ENCODE measurements at regions not wholly inside any gene's neighbourhood (a gene's known extent, or its start where the extent isn't known, plus 50 kb on each side); places are given as distances from the start of the nearest gene placed in this dataset.

DNA sequence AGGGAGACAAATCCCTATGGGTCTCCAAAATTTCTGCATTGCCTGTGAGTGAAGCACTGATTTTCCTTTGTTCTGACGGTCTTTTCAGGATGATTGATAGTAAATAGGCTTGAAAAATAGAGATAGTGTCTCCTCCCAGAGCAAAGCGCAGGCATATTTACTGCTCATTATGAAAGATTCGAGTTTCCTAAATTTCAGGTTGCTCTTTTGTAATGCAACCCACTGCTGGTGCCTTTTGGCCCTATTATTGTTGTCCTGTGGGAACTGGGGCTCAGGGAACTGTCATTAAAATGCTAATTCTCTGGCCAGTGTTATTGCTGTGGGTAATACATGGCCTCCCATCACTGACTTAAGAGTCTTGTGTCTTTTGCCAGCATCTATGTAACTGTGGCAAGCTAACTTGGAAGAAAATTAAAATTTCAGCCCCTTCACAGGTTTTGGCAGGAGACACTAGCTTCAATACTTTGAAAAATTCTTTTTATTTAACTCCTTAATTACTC lies 754.1 kb upstream of the MAP3K7 start:
- intact Hi-C loops (cut with micrococcal nuclease): no loop called here
- no peaks in the 10 kb centered on the region for H3K9me3 ChIP-seq (replicated peaks in 1 of 2; ENCODE audit: control insufficient read depth in 1 of 2, insufficient read depth in 1 of 2, low read length in 2 of 2)
- no peak overlapping the region for H3K9ac ChIP-seq (ENCODE audit: insufficient read depth, low read length, poor library complexity, severe bottlenecking)
- 80% methylated on average over 2 of the region's 3 CpGs for WGBS (ENCODE audit: insufficient coverage)
- no peaks in the 10 kb centered on the region for H4K20me1 ChIP-seq (ENCODE audit: insufficient read depth, low read length)
- H3K4me3 ChIP-seq (replicated peaks in 1 of 3; ENCODE audit: low read depth in 2 of 3, low read length in 3 of 3): no peak overlapping the region
- H3K27me3 ChIP-seq (ENCODE audit: control insufficient read depth in 2 of 2, insufficient read depth in 2 of 2, low read length in 2 of 2): no peaks in the 10 kb centered on the region
- Mint-ChIP-seq H3K36me3 (no peaks in the 10 kb centered on the region), H3K4me3 (no peak overlapping the region), H3K27me3 (ENCODE audit: low read depth in 3 of 3) (no peaks in the 10 kb centered on the region), H3K9me3 (peaks cover 0 to 3% (median 0%) of the 10 kb centered on the region in 7 donors), H3K4me1 (no peaks in the 10 kb centered on the region), H3K27ac (no peak overlapping the region)
- no peak overlapping the region for H2AFZ ChIP-seq (ENCODE audit: insufficient read depth, low read depth, low read length, poor library complexity, severe bottlenecking)
- TF ChIP-seq, protein P1, sequence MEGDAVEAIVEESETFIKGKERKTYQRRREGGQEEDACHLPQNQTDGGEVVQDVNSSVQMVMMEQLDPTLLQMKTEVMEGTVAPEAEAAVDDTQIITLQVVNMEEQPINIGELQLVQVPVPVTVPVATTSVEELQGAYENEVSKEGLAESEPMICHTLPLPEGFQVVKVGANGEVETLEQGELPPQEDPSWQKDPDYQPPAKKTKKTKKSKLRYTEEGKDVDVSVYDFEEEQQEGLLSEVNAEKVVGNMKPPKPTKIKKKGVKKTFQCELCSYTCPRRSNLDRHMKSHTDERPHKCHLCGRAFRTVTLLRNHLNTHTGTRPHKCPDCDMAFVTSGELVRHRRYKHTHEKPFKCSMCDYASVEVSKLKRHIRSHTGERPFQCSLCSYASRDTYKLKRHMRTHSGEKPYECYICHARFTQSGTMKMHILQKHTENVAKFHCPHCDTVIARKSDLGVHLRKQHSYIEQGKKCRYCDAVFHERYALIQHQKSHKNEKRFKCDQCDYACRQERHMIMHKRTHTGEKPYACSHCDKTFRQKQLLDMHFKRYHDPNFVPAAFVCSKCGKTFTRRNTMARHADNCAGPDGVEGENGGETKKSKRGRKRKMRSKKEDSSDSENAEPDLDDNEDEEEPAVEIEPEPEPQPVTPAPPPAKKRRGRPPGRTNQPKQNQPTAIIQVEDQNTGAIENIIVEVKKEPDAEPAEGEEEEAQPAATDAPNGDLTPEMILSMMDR (IDR thresholded peaks at IDR 0.05): no peak
- no peaks in the 10 kb centered on the region for H3K79me2 ChIP-seq (ENCODE audit: insufficient read depth, low read length)
- no peaks in the 10 kb centered on the region for H3K36me3 ChIP-seq (replicated peaks in 1 of 2; ENCODE audit: control insufficient read depth in 1 of 2, insufficient read depth in 2 of 2, low read length in 2 of 2)
- DNase-seq: no peak
- H3K4me1 ChIP-seq (ENCODE audit: control insufficient read depth in 1 of 2, insufficient read depth in 2 of 2, low read length in 2 of 2): no peaks in the 10 kb centered on the region
- H3K27ac ChIP-seq (ENCODE audit: low read depth in 1 of 2, low read length in 2 of 2): no peak overlapping the region
- no peak overlapping the region for H3K4me2 ChIP-seq (replicated peaks; ENCODE audit: extremely low read depth, low read length, poor library complexity, severe bottlenecking)

GRCh38 chr6:91337967-91338366 lies 751.1 kb upstream of the MAP3K7 start:
- no CpG with 5 or more reads among the region's 4 CpGs for WGBS (ENCODE audit: insufficient coverage)

More at GRCh38 chr6:91337967-91338366, 751.1 kb upstream of the MAP3K7 start:
- Histone ChIP-seq H3K4me3 (replicated peaks in 1 of 3; ENCODE audit: low read depth in 2 of 3, low read length in 3 of 3) (no peak overlapping the region), H3K9ac (ENCODE audit: insufficient read depth, low read length, poor library complexity, severe bottlenecking) (no peak overlapping the region), H3K79me2 (ENCODE audit: insufficient read depth, low read length) (no peaks in the 10 kb centered on the region), H3K4me2 (replicated peaks; ENCODE audit: extremely low read depth, low read length, poor library complexity, severe bottlenecking) (no peak overlapping the region), H3K9me3 (replicated peaks in 1 of 2; ENCODE audit: control insufficient read depth in 1 of 2, insufficient read depth in 1 of 2, low read length in 2 of 2) (no peaks in the 10 kb centered on the region), H3K4me1 (ENCODE audit: control insufficient read depth in 1 of 2, insufficient read depth in 2 of 2, low read length in 2 of 2) (no peaks in the 10 kb centered on the region), H3K36me3 (replicated peaks in 1 of 2; ENCODE audit: control insufficient read depth in 1 of 2, insufficient read depth in 2 of 2, low read length in 2 of 2) (no peaks in the 10 kb centered on the region), H3K27ac (ENCODE audit: low read depth in 1 of 2, low read length in 2 of 2) (no peak overlapping the region), H3K27me3 (ENCODE audit: control insufficient read depth in 2 of 2, insufficient read depth in 2 of 2, low read length in 2 of 2) (no peaks in the 10 kb centered on the region), H4K20me1 (ENCODE audit: insufficient read depth, low read length) (no peaks in the 10 kb centered on the region), H2AFZ (ENCODE audit: insufficient read depth, low read depth, low read length, poor library complexity, severe bottlenecking) (no peak overlapping the region)
- Mint-ChIP-seq H3K9me3 (peaks cover 0 to 3% (median 0%) of the 10 kb centered on the region in 7 donors), H3K4me1 (no peaks in the 10 kb centered on the region), H3K27me3 (ENCODE audit: low read depth in 3 of 3) (peaks cover 0 to 1% (median 0%) of the 10 kb centered on the region in 3 donors), H3K36me3 (no peaks in the 10 kb centered on the region), H3K27ac (no peak overlapping the region), H3K4me3 (no peak overlapping the region)
- DNase-seq: no peak
- TF ChIP-seq, protein P1 (IDR thresholded peaks at IDR 0.05): peak; percentile 27
- intact Hi-C loops (cut with micrococcal nuclease): no loop called here
